ENCODE measurements at regions not wholly inside any gene's neighbourhood (a gene's known extent, or its start where the extent isn't known, plus 50 kb on each side); places are given as distances from the start of the nearest gene placed in this dataset.
"Not testable (repeated sequence)": the region's sequence is repeated elsewhere in the genome, so short reads cannot be mapped to it uniquely, and the experiment has no call there.

DNA sequence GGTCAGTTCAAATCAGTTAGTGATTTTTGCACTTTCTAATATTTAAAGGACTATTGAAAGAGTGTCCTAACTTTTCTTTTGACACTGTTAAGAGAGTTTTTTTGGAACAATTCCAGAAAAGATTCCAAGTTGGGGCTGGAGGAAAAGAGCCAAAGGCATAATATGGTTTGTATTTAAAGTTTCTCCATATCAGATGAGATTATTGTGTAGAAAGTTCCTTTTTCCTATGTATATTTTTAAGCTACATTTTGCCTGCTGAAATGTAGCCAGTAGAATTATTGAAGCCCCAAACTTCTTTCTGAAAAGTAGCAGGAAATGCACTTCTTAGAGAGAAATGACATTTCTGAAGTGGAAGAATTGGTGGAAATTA is 136.5 kb upstream of the TSC22D2 start:
- CTCF ChIA-PET, result no interaction called here
- TF ChIP-seq, protein P1, sequence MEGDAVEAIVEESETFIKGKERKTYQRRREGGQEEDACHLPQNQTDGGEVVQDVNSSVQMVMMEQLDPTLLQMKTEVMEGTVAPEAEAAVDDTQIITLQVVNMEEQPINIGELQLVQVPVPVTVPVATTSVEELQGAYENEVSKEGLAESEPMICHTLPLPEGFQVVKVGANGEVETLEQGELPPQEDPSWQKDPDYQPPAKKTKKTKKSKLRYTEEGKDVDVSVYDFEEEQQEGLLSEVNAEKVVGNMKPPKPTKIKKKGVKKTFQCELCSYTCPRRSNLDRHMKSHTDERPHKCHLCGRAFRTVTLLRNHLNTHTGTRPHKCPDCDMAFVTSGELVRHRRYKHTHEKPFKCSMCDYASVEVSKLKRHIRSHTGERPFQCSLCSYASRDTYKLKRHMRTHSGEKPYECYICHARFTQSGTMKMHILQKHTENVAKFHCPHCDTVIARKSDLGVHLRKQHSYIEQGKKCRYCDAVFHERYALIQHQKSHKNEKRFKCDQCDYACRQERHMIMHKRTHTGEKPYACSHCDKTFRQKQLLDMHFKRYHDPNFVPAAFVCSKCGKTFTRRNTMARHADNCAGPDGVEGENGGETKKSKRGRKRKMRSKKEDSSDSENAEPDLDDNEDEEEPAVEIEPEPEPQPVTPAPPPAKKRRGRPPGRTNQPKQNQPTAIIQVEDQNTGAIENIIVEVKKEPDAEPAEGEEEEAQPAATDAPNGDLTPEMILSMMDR (IDR thresholded peaks at IDR 0.05), result no peak

DNA sequence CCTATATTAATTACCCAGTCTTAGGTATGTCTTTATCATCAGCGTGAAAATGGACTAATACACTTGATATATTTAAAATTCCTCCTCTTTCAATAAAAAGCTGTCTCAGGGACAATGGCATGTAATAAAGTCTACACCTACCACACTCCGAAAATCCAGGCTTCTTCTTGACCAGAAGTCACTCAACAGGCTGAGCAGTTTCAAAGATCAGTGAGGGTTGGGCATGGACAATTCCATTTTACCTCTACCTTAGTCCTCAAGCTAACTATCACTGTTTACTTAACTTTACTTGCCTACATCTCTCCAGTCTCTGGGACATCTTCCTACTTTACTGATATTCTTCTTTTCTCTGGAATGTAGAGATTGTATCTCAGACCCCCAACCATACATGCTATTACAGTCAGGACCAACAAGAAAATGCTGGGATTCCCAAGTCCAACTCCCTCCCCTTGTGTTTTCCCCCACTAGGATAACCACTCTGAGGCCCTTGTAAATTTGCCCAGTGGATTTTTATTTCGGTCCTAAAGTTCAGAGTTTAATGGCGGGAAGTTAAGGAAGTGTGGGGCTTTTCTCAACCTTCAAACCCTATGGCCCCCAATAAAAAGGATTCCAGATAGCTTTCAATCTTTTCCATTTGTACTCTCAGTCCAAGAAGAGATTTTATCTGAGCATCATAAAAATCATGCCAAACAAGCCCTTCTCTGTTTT is 137.1 kb upstream of the TSC22D2 start:
- H3K36me3 Mint-ChIP-seq (ENCODE audit: low read depth), result no peaks in the 10 kb centered on the region
- TF ChIP-seq, protein P1 (IDR thresholded peaks at IDR 0.05), result no peak
- CTCF ChIA-PET, result no interaction called here
- H3K27me3 Mint-ChIP-seq, result peaks cover 21% of the 10 kb centered on the region
- Histone ChIP-seq H3K4me1 (ENCODE audit: insufficient read depth, low read length) (no peaks in the 10 kb centered on the region), H3K27me3 (ENCODE audit: control insufficient read depth in 1 of 2, insufficient read depth in 2 of 2, low read length in 2 of 2) (peaks cover 0 to 6% of the 10 kb centered on the region in 2 experiments), H3K9me3 (ENCODE audit: control insufficient read depth in 1 of 2, insufficient read depth in 1 of 2, low read length in 2 of 2) (no peaks in the 10 kb centered on the region), H3K27ac (ENCODE audit: low read depth in 1 of 2, low read length in 2 of 2) (no peak overlapping the region), H3K4me3 (ENCODE audit: low read length) (no peak overlapping the region), H3K36me3 (ENCODE audit: insufficient read depth, low read length) (no peaks in the 10 kb centered on the region)
- ATAC-seq (ENCODE audit: poor library complexity) (no peak), DNase-seq (no peak)
- H3K9me3 Mint-ChIP-seq, result no peaks in the 10 kb centered on the region
- H3K27ac Mint-ChIP-seq, result no peak overlapping the region
- POLR2A ChIA-PET, result no interaction called here
- H3K4me1 Mint-ChIP-seq (ENCODE audit: low read depth), result no peaks in the 10 kb centered on the region
- no peak overlapping the region for H3K4me3 Mint-ChIP-seq
- intact Hi-C loops (cut with DNase I, micrococcal nuclease), result no loop called here

More for the DNA sequence above, 136.5 kb upstream of the TSC22D2 start:
- Mint-ChIP-seq H3K36me3 (ENCODE audit: low read depth) (no peaks in the 10 kb centered on the region), H3K4me3 (no peak overlapping the region), H3K27ac (no peak overlapping the region), H3K9me3 (no peaks in the 10 kb centered on the region), H3K27me3 (peaks cover 21% of the 10 kb centered on the region), H3K4me1 (ENCODE audit: low read depth) (no peaks in the 10 kb centered on the region)
- Histone ChIP-seq H3K4me3 (ENCODE audit: low read length) (no peak overlapping the region), H3K27me3 (ENCODE audit: control insufficient read depth in 1 of 2, insufficient read depth in 2 of 2, low read length in 2 of 2) (peaks cover 0 to 6% of the 10 kb centered on the region in 2 experiments), H3K27ac (ENCODE audit: low read depth in 1 of 2, low read length in 2 of 2) (no peak overlapping the region), H3K36me3 (ENCODE audit: insufficient read depth, low read length) (no peaks in the 10 kb centered on the region), H3K9me3 (ENCODE audit: control insufficient read depth in 1 of 2, insufficient read depth in 1 of 2, low read length in 2 of 2) (no peaks in the 10 kb centered on the region), H3K4me1 (ENCODE audit: insufficient read depth, low read length) (no peaks in the 10 kb centered on the region)
- POLR2A ChIA-PET, result no interaction called here
- ATAC-seq (ENCODE audit: poor library complexity) (no peak), DNase-seq (no peak)
- intact Hi-C loops (cut with DNase I, micrococcal nuclease), result no loop called here

DNA sequence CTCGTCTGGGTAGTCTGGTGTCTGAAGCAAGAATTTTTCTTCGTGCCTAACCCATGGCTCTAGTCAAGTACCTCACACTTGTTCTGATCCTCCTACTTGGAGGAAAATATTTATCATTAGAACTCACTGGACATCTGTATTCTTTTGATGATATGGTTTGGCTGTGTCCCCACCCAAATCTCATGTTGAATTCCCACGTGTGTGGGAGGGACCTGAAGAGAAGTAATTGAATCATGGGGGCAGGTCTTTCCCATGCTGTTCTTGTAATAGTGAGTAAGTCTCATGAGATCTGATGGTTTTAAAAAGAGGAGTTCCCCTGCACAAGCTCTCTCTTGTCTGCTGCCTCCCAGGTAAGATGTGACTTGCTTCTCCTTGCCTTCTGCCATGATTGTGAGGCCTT is 137.7 kb upstream of the TSC22D2 start:
- H3K36me3 Mint-ChIP-seq (ENCODE audit: low read depth); POLR2A ChIA-PET; H3K27ac ChIP-seq (ENCODE audit: low read depth in 1 of 2, low read length in 2 of 2); H3K4me3 Mint-ChIP-seq; H3K27ac Mint-ChIP-seq; CTCF ChIA-PET; H3K36me3 ChIP-seq (ENCODE audit: insufficient read depth, low read length); H3K9me3 ChIP-seq (ENCODE audit: control insufficient read depth in 1 of 2, insufficient read depth in 1 of 2, low read length in 2 of 2); DNase-seq; H3K4me1 Mint-ChIP-seq (ENCODE audit: low read depth); H3K4me3 ChIP-seq (ENCODE audit: low read length); H3K9me3 Mint-ChIP-seq; H3K4me1 ChIP-seq (ENCODE audit: insufficient read depth, low read length); intact Hi-C loops (cut with DNase I, micrococcal nuclease); H3K27me3 ChIP-seq (ENCODE audit: control insufficient read depth in 1 of 2, insufficient read depth in 2 of 2, low read length in 2 of 2); ATAC-seq (ENCODE audit: poor library complexity): not testable (repeated sequence)
- H3K27me3 Mint-ChIP-seq, result peaks cover 21% of the 10 kb centered on the region

DNA sequence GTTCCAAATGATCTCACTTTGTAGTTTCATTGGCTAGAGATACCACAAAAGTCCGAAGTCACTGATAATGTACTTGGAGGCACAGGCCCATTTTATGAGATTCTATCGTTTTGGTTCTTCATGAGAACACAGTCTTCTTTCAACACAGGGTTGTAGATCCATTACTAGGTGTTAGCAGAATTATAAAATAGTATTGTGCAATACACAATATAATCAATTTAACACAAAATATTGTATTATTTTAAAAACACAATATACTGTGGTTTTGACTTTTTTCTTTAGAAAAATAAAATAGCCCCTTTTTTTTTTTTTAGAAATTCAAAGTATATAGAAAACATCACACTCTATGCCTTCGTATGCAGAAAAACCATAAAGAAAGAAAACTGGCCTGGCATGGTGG is 138.6 kb upstream of the TSC22D2 start:
- no peak for ATAC-seq (ENCODE audit: poor library complexity)
- TF ChIP-seq, protein P1 (IDR thresholded peaks at IDR 0.05), result no peak
- H3K4me3 ChIP-seq (ENCODE audit: low read length), result no peak overlapping the region
- Mint-ChIP-seq H3K36me3 (ENCODE audit: low read depth) (no peaks in the 10 kb centered on the region), H3K4me3 (no peak overlapping the region), H3K27ac (no peak overlapping the region), H3K27me3 (peaks cover 16% of the 10 kb centered on the region), H3K4me1 (ENCODE audit: low read depth) (no peaks in the 10 kb centered on the region), H3K9me3 (no peaks in the 10 kb centered on the region)
- no peak overlapping the region for H3K27ac ChIP-seq (ENCODE audit: low read depth in 1 of 2, low read length in 2 of 2)
- no peaks in the 10 kb centered on the region for H3K9me3 ChIP-seq (ENCODE audit: control insufficient read depth in 1 of 2, insufficient read depth in 1 of 2, low read length in 2 of 2)
- H3K27me3 ChIP-seq (ENCODE audit: control insufficient read depth in 1 of 2, insufficient read depth in 2 of 2, low read length in 2 of 2), result no peaks in the 10 kb centered on the region
- POLR2A ChIA-PET, result no interaction called here
- no peak for DNase-seq
- CTCF ChIA-PET, result no interaction called here
- H3K36me3 ChIP-seq (ENCODE audit: insufficient read depth, low read length), result no peaks in the 10 kb centered on the region
- intact Hi-C loops (cut with DNase I, micrococcal nuclease), result no loop called here
- no peaks in the 10 kb centered on the region for H3K4me1 ChIP-seq (ENCODE audit: insufficient read depth, low read length)
